Fibroblast of skin of right biceps (primary cell): ENCODE measurements at regions not wholly inside any gene's neighbourhood (a gene's known extent, or its start where the extent isn't known, plus 50 kb on each side); places are given as distances from the start of the nearest gene placed in this dataset.
"Not testable (repeated sequence)": the region's sequence is repeated elsewhere in the genome, so short reads cannot be mapped to it uniquely, and the experiment has no call there.

ENCODE experiments used
- DNase-seq: peaks from one replicate; pipeline ENCODE4 v3.0.0-alpha.2; 2013

DNA sequence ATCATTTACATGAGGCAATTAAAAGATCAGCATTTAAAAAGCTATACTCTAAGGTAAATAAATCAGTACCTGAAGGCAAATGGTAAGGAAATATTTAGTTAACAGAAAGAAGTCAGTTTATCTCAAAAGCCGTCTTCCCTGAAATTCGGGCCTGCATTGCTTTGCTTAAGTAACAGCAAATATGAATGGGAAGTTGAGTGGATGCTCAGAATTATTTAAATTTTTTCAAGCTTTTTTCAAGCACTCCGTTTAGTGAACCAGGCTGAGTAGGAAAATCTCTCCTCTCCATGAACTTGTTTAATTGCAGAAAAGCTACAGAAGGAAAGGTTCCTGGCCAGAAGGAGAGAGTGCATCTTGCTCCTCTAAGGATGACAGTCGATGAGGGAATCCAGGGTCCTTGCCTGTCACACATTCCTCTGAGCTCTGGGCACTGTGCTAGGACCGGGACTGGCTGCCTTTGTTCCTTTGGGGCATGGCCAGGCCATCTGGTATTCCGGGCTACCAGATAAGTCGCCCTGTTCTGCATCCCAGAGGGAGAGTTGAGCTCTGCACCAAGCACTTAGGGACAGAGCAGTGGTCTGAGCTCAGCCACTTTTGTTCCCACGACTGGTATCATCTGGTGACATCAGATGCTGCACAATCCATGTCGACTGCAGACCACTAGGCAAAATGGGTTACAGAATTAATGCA is 77.6 kb downstream of the RIN2 start:
- DNase-seq = no peak

DNA sequence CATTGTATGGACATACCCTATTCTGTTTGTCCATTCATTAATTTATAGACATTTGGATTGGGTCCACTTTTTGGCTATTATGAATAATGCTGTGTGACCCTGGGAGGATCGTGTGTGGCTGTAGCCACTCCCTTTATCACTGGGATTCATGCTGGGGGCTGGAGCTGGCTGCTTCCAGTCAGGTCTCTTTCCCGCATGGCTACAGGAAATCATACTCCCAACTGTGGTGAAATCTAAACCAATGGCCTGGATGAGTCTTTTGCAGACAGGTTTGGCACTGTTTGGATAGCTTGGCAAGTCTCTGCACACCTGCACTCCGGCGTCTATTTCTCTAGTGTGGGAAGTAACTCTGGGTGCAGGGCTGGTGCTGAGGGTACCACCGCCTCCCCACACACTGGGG is 80.4 kb downstream of the RIN2 start:
- no peak for DNase-seq

- no peak for DNase-seq
Measured at GRCh38 chr20:19839053-19839452, 81.0 kb downstream of the RIN2 start.

- no peak for DNase-seq
Measured at GRCh38 chr20:19840111-19840710, 82.2 kb downstream of the RIN2 start.

- no peak for DNase-seq
Measured at GRCh38 chr20:19841740-19842139, 83.7 kb downstream of the RIN2 start.

- DNase-seq = not testable (repeated sequence)
Measured at GRCh38 chr20:19844850-19845249, 86.8 kb downstream of the RIN2 start.

DNA sequence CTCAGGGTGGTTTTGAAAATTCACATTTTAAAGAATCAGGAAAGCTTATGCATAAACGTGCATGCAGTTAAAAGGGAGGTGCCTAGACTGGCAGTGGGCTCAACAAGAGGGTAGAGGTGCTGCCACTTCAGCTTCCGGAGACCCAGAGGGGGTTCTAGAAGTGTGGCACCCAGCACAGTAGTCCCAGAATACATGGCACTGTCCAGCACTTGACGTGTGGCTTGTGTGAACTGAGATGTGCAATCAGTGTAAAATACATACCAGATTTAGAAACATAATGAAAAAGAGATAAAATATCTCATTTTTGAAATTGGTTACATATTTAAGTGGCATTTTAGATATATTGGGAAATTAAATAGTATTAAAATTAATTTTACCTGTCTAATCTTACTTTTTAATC is 89.3 kb downstream of the RIN2 start:
- DNase-seq = no peak

GRCh38 chr20:19849341-19850197 is 91.5 kb downstream of the RIN2 start:
- DNase-seq = no peak

DNA sequence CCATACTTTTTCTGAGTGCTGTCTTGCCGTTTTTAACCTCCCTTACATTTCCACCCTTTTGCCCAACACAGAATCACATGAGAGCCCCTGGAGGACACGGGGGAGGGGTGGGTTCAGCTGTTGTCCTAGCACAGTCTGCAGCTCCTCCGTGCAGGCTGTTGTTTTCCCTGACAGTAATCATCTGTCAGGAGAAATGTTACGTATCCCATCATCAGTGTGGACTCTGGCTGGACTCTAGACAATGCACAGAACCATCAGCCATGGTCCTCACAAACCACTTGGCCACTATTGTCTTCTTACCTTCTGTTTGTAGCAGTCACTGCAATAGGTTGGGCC is 92.1 kb downstream of the RIN2 start:
- no peak for DNase-seq

- DNase-seq = no peak
Measured at GRCh38 chr20:19851861-19852260, 93.8 kb downstream of the RIN2 start.

DNA sequence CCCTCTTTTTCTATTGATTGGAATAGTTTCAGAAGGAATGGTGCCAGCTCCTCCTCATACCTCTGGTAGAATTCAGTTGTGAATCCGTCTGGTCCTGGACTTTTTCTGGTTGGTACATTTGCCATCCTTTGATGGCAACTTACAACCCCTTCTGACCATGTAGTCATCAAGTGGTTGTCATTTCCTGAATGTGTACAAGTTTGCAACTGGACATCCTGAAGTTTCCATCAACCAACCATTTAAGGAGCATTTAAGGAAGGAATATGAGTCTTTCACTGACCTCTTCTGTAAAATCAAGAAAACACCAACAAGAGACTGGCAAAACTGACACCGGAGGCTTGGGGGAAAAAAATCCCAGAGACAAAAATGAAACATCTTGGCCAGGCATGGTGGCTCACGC is 97.4 kb downstream of the RIN2 start:
- DNase-seq = no peak

GRCh38 chr20:19858466-19859371 is 100.7 kb downstream of the RIN2 start:
- DNase-seq = peak; percentile 75

DNA sequence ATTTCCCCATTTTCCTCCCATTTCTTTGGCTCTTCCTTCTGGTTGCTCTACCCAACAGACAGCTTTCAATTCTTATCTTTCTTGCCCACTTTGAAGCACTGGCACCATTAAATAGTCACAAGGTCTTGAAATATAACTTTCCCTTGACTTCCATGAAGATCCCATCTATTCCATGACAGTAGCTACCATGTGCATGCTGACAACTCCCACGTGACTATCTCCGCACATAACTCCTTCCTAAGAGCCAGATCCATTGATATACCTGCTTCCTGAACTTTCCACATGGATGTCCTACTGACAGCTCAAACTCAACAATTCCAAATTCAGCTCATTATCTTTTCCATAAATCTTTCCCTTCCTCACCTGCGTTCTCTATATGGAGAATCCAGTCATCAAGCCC is 101.4 kb downstream of the RIN2 start:
- no peak for DNase-seq

DNA sequence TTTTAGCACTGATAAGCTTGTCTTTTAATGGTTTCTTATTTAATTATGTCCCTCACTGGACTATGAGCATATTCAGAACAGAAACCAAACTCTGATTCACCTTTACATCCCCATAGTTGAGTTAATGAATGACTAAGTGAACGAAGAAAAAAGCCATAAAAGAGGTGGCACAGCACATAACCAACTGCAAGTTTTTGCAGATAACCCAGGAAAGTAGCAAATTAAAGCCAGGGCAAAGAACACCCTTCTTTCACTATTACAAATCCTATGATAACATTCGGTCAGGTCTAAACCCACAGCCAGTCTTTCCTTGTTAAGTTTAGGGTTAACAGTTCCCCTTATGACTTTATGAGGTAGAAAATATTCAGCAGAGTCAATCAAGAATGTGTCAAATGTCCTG is 102.7 kb downstream of the RIN2 start:
- no peak for DNase-seq

GRCh38 chr20:19861147-19861759 is 103.2 kb downstream of the RIN2 start:
- no peak for DNase-seq

DNA sequence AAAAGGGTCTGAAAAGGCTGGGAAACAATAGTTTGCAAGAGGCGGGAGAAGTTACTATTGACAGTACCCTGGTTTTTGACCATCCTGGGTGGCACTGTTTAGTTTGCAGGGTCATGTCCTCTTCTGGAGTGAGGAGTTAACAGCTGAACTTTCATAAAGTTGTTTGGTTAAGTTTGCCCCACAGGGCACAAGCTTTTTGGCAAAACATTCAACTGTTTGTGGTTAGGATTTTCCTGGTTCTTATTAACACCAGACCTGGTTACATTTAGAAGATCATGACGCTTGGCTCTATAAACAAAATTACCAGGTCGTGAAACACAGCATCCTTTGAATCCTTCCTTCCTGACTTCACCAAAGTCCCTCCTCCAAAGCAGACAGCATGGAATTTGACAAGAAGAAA is 106.1 kb downstream of the RIN2 start:
- DNase-seq = no peak

GRCh38 chr20:19866070-19866469 is 108.0 kb downstream of the RIN2 start:
- DNase-seq = no peak

DNA sequence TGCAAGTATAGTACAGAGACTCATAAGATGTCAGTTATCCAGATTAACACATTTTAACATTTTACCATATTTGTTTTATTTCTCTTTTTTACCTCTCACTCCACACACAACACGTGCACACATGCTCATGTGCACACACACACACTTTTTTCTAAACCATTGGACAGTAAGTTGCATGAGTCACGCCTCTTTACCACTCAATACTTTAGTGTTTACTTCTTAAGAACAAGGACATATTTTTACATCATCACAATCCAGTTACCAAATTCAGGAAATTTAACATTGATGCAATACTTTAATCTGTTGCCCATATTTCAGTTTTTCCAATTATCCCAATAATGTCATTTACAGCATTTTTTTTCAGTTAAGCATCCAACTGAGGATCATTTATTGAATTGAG is 109.0 kb downstream of the RIN2 start:
- DNase-seq = peak; percentile 45

DNA sequence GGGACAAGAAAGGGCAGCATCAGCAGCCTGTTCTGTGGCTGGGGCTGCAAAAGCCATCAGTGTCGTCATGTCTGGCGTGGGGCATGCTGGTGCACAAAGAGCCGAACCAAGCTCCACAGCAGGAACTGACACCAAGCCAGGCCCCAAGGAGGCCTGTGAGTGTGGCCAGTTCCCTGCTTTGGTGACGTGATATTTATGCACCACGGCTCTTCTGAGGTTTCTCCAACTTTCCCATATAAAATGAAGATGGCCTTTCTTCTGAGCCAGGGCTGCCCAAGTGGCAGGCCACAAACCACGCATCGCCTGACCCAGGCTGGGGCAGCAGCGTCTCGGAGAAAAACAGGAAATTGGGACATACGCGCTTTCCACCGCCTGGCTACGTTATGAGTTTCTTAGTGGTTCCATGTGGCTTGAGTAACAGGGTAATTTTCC is 109.9 kb downstream of the RIN2 start:
- DNase-seq = no peak

- DNase-seq = no peak
Measured at GRCh38 chr20:19868441-19868840, 110.4 kb downstream of the RIN2 start.

DNA sequence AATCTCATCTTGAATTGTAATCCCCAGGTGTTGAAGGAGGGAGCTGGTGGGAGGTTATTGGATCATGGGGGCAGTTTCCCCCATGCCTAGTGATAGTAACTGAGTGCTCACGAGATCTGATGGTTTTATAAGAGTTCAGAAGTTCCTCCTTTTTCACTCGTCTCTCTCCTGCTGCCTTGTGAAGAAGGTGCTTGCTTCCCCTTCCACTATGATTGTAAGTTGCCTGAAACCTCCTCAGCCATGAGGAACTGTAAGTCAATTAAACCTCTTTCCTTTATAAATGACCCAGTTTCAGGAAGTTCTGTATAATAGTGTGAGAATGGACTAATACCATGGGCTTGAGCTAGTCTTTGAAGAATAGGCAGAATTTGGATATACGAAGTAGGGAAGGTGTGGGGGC is 113.9 kb downstream of the RIN2 start:
- no peak for DNase-seq

DNA sequence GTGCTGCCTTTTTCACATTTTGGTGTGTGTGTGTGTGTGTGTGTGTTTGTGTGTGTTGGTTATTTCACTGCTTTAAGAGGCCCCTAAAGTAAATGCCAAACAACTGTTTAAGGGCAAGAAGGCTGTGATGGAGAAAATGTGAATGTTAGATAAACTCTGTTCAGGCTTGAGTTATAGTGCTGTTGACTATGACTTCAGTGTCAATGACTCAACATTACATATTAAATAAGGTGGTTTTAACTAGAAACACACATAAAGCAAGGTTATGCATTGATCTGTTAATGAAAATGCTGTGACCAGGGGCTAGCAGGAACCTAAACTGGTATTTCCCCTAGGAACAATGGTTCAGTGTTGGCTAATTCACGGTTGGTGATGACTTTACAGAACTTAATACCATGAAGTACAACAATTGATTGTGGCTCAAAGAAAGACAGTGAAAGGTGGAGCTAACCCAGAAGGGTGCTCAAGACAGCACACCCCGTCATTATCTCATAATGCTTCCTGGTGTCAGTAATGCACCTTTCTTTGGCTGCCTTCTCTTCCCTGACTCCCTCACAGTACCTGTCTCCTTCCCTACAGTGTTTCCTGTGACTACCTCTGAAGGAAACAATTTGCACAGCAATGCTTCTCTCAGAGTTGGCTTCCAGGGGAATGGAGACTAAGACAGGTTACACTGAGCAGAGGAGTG is 116.1 kb downstream of the RIN2 start:
- DNase-seq = no peak
